Neural cell (in vitro differentiated cells): ENCODE measurements at regions not wholly inside any gene's neighbourhood (a gene's known extent, or its start where the extent isn't known, plus 50 kb on each side); places are given as distances from the start of the nearest gene placed in this dataset.

ENCODE experiments used
- H2AFZ ChIP-seq: fragments of 200-600, 300-800 bp; sonication (generic), shearing (Covaris generic); 2 replicates; pipeline ENCODE4 v1.6.0; 2014; ENCODE audit warnings: low read depth, mild to moderate bottlenecking, antibody characterized with exemption, low read length, moderate library complexity
- H3F3A ChIP-seq: fragments of 200-600 bp; shearing (Covaris generic); 2 replicates; pipeline ENCODE4 v1.6.1; 2016; ENCODE audit warnings: mild to moderate bottlenecking, moderate library complexity, mixed read lengths, antibody characterized with exemption, low read length; ENCODE audit not compliant: insufficient read depth, poor library complexity, severe bottlenecking
- H3K27ac ChIP-seq: fragments of 200-600, 300-800 bp; sonication (generic), shearing (Covaris generic); 2 replicates; pipeline ENCODE4 v1.5.1; 2014; ENCODE audit warnings: mild to moderate bottlenecking, low read length, moderate library complexity
- H3K27me3 ChIP-seq: fragments of 300-800, 200-600 bp; sonication (generic), shearing (Covaris generic); 2 replicates; pipeline ENCODE4 v1.6.0; 2014; ENCODE audit warnings: mild to moderate bottlenecking, low read depth, low read length, moderate library complexity; ENCODE audit not compliant: insufficient read depth
- H3K36me3 ChIP-seq: fragments of 300-800, 200-600 bp; sonication (generic), shearing (Covaris generic); 2 replicates; pipeline ENCODE4 v1.5.1; 2014; ENCODE audit warnings: mild to moderate bottlenecking, antibody characterized with exemption, low read length, moderate library complexity; ENCODE audit not compliant: insufficient read depth
- H3K4me2 ChIP-seq: fragments of 300-800, 200-600 bp; sonication (generic), shearing (Covaris generic); 2 replicates; pipeline ENCODE4 v1.6.0; 2014; ENCODE audit warnings: mild to moderate bottlenecking, low read length
- H3K4me3 ChIP-seq: fragments of 300-800, 200-600 bp; sonication (generic), shearing (Covaris generic); 2 replicates; pipeline ENCODE4 v1.5.1; 2014; ENCODE audit warnings: mild to moderate bottlenecking, low read length, moderate library complexity
- H3K79me2 ChIP-seq: fragments of 200-600 bp; shearing (Covaris generic); replicated peaks from 2 replicates; pipeline ENCODE4 v1.6.0; 2014; ENCODE audit warnings: mild to moderate bottlenecking, low read length, moderate library complexity; ENCODE audit not compliant: insufficient read depth
- H3K9ac ChIP-seq: fragments of 300-800, 200-600 bp; sonication (generic), shearing (Covaris generic); 2 replicates; pipeline ENCODE4 v1.6.1; 2016; ENCODE audit warnings: mild to moderate bottlenecking, low read length, mixed read lengths
- H3K9me2 ChIP-seq: fragments of 200-600 bp; shearing (Covaris generic); 2 replicates; pipeline ENCODE4 v1.6.1; 2016; ENCODE audit warnings: mild to moderate bottlenecking, low read length, mixed read lengths; ENCODE audit not compliant: insufficient read depth
- H3K9me3 ChIP-seq: fragments of 200-600, 300-800 bp; sonication (generic), shearing (Covaris generic); 2 replicates; pipeline ENCODE4 v1.6.1; 2016; ENCODE audit warnings: mild to moderate bottlenecking, mixed run types, low read length, moderate library complexity, mixed read lengths
- H4K20me1 ChIP-seq: fragments of 200-600 bp; shearing (Covaris generic); 2 replicates; pipeline ENCODE4 v1.6.1; 2016; ENCODE audit warnings: mild to moderate bottlenecking, mixed run types; ENCODE audit not compliant: insufficient read depth
- CTCF ChIP-seq: fragments of 450-650 bp; IDR thresholded peaks from 2 replicates; pipeline ENCODE4 v1.5.1; 2014; ENCODE audit warnings: antibody characterized with exemption, mild to moderate bottlenecking, moderate library complexity; ENCODE audit not compliant: poor library complexity, severe bottlenecking
- EP300 ChIP-seq: fragments of 450-650 bp; conservative IDR thresholded peaks from 2 replicates; pipeline ENCODE4 v1.6.1; 2014; ENCODE audit warnings: antibody characterized with exemption, mild to moderate bottlenecking, moderate library complexity; ENCODE audit not compliant: poor library complexity, severe bottlenecking
- EZH2 ChIP-seq: fragments of 200-600, 300-800 bp; shearing (Covaris generic), sonication (generic); IDR thresholded peaks from 2 replicates; pipeline ENCODE4 v1.6.1; 2014; ENCODE audit warnings: antibody characterized with exemption, low read length, borderline replicate concordance, mild to moderate bottlenecking; ENCODE audit not compliant: insufficient read depth, poor library complexity, severe bottlenecking
- MXI1 ChIP-seq: fragments of 450-650 bp; conservative IDR thresholded peaks from 2 replicates; pipeline ENCODE4 v1.6.1; 2014; ENCODE audit warnings: antibody characterized with exemption, mild to moderate bottlenecking; ENCODE audit not compliant: poor library complexity, severe bottlenecking
- POLR2AphosphoS5 ChIP-seq: IDR thresholded peaks from 2 replicates; pipeline ENCODE4 v1.6.1; 2012
- RAD21 ChIP-seq: fragments of 450-650 bp; conservative IDR thresholded peaks from 2 replicates; pipeline ENCODE4 v1.6.1; 2014; ENCODE audit warnings: antibody characterized with exemption, mild to moderate bottlenecking, moderate library complexity
- REST ChIP-seq: IDR thresholded peaks from 2 replicates; pipeline ENCODE4 v1.6.1; 2012; ENCODE audit warnings: borderline replicate concordance
- SMC3 ChIP-seq: fragments of 450-650 bp; conservative IDR thresholded peaks from 2 replicates; pipeline ENCODE4 v1.6.1; 2014; ENCODE audit warnings: antibody characterized with exemption, mild to moderate bottlenecking, moderate library complexity; ENCODE audit not compliant: poor library complexity
- TAF1 ChIP-seq: IDR thresholded peaks from 2 replicates; pipeline ENCODE4 v1.6.1; 2012; ENCODE audit warnings: low read depth

GRCh38 chr5:4634342-4634741 is 505.8 kb upstream of the ADAMTS16 start:
- no peak overlapping the region for H2AFZ ChIP-seq
- TF ChIP-seq EP300 (no peak), RAD21 (no peak), CTCF (no peak), MXI1 (no peak), REST (no peak), SMC3 (no peak), EZH2 (no peak), TAF1 (no peak), POLR2AphosphoS5 (no peak)
- H3K4me3 ChIP-seq = no peak overlapping the region
- H3K27ac ChIP-seq = no peak overlapping the region
- H3F3A ChIP-seq = no peaks in the 10 kb centered on the region
- H3K9me3 ChIP-seq = no peaks in the 10 kb centered on the region
- H3K4me2 ChIP-seq = no peak overlapping the region
- H3K79me2 ChIP-seq = no peaks in the 10 kb centered on the region
- H3K9ac ChIP-seq = no peak overlapping the region
- H3K9me2 ChIP-seq = no peaks in the 10 kb centered on the region
- H3K36me3 ChIP-seq = no peaks in the 10 kb centered on the region
- H4K20me1 ChIP-seq = no peaks in the 10 kb centered on the region
- no peaks in the 10 kb centered on the region for H3K27me3 ChIP-seq

- H2AFZ ChIP-seq = no peak overlapping the region
- H3K27me3 ChIP-seq = no peaks in the 10 kb centered on the region
- H4K20me1 ChIP-seq = no peaks in the 10 kb centered on the region
- TF ChIP-seq REST = no peak
- TF ChIP-seq EP300 = no peak
- TF ChIP-seq TAF1 = no peak
- TF ChIP-seq RAD21 = no peak
- no peak for TF ChIP-seq EZH2
- no peak for TF ChIP-seq CTCF
- TF ChIP-seq MXI1 = no peak
- TF ChIP-seq SMC3 = no peak
- no peak for TF ChIP-seq POLR2AphosphoS5
- H3K79me2 ChIP-seq = no peaks in the 10 kb centered on the region
- no peak overlapping the region for H3K9ac ChIP-seq
- H3K4me2 ChIP-seq = no peak overlapping the region
- no peaks in the 10 kb centered on the region for H3K36me3 ChIP-seq
- H3F3A ChIP-seq = no peaks in the 10 kb centered on the region
- H3K9me2 ChIP-seq = no peaks in the 10 kb centered on the region
- H3K27ac ChIP-seq = no peak overlapping the region
- no peak overlapping the region for H3K4me3 ChIP-seq
- no peaks in the 10 kb centered on the region for H3K9me3 ChIP-seq
Observed at GRCh38 chr5:4636378-4636777, 503.8 kb upstream of the ADAMTS16 start.
